Endothelial cell of umbilical vein (primary cell): ENCODE measurements at regions not wholly inside any gene's neighbourhood (a gene's known extent, or its start where the extent isn't known, plus 50 kb on each side); places are given as distances from the start of the nearest gene placed in this dataset.

Source experiments
- BruUV-seq: library from RNA; stranded (reverse); fragments of 400-500 nt; replicated peaks from 2 replicates; lab custom pipeline; 2021; lab: Mats Ljungman, UMichigan
- CTCF ChIA-PET: fragments of 300-600, 350-600 bp; sonication (Branson Sonifier 250); formaldehyde crosslinking; loops from one replicate; lab custom pipeline; 2021; ENCODE audit warnings: antibody characterized with exemption, inconsistent platforms; lab: Charles Lee
- POLR2A ChIA-PET: fragments of 300-600, 350-600 bp; sonication (Branson Sonifier 250); formaldehyde crosslinking; loops from one replicate; lab custom pipeline; 2021; ENCODE audit warnings: antibody characterized with exemption, inconsistent platforms; lab: Charles Lee
- DNase-seq: peaks from one replicate; pipeline ENCODE4 v3.0.0-alpha.2; 2011; ENCODE audit warnings: low read depth, low spot score
- FAIRE-seq: peaks from 2 replicates; lab custom pipeline; 2011; peaks lifted over from hg19 to GRCh38; lab: Jason Lieb, UNC
- H2AFZ ChIP-seq: 2 replicates; pipeline ENCODE4 v1.6.0; 2012; ENCODE audit warnings: low read depth, low read length, control low read depth, inconsistent platforms
- H3K27ac ChIP-seq: 2 replicates; pipeline ENCODE4 v1.5.1; 2011; ENCODE audit warnings: low read depth, mild to moderate bottlenecking, control low read depth, low read length, moderate library complexity; ENCODE audit not compliant: insufficient read depth
- H3K27me3 ChIP-seq, 2 experiments: 2 replicates each; pipeline versions ENCODE4 v1.6.0 to v1.6.1; 2011; ENCODE audit warnings: low read length in 2 of 2, mixed read lengths in 1 of 2; ENCODE audit not compliant: control insufficient read depth in 2 of 2, insufficient read depth in 2 of 2
- H3K36me3 ChIP-seq, 2 experiments: 2 replicates in 1 of 2; 3 replicates in 1 of 2; pipeline ENCODE4 v1.5.1; 2011; ENCODE audit warnings: low read length in 2 of 2, mild to moderate bottlenecking in 1 of 2, moderate library complexity in 1 of 2; ENCODE audit not compliant: control insufficient read depth in 2 of 2, insufficient read depth in 2 of 2; ENCODE audit errors: extremely low read depth in 1 of 2
- H3K4me1 ChIP-seq: 3 replicates; pipeline ENCODE4 v1.5.1; 2011; ENCODE audit warnings: mild to moderate bottlenecking, low read length; ENCODE audit not compliant: control insufficient read depth, insufficient read depth; ENCODE audit errors: extremely low read depth
- H3K4me2 ChIP-seq: 2 replicates; pipeline ENCODE4 v1.6.1; 2011; ENCODE audit warnings: low read length, control low read depth, mixed read lengths; ENCODE audit not compliant: insufficient read depth
- H3K4me3 ChIP-seq, 3 experiments: fragments of 200-600 bp in 1 of 3; sonication (generic), shearing (Covaris generic) in 1 of 3; replicated peaks in 1 of 3; 2 replicates each; pipeline ENCODE4 v1.5.1; 2011 to 2016; ENCODE audit warnings: control low read depth in 3 of 3, low read length in 3 of 3, mild to moderate bottlenecking in 2 of 3, inconsistent platforms in 1 of 3, low read depth in 1 of 3, moderate library complexity in 1 of 3; ENCODE audit not compliant: insufficient read depth in 1 of 3
- H3K79me2 ChIP-seq: 2 replicates; pipeline ENCODE4 v1.6.0; 2012; ENCODE audit warnings: low read length, inconsistent platforms; ENCODE audit not compliant: control insufficient read depth, insufficient read depth
- H3K9ac ChIP-seq: replicated peaks from 2 replicates; pipeline ENCODE3; 2011; ENCODE audit warnings: low read length, control low read depth; ENCODE audit not compliant: insufficient read depth; ENCODE audit errors: extremely low read depth
- H3K9me1 ChIP-seq: replicated peaks from 3 replicates; pipeline ENCODE4 v1.6.0; 2011; ENCODE audit warnings: mild to moderate bottlenecking, low read length; ENCODE audit not compliant: control insufficient read depth, insufficient read depth; ENCODE audit errors: extremely low read depth
- H3K9me3 ChIP-seq: replicated peaks from 2 replicates; pipeline ENCODE4 v1.5.1; 2012; ENCODE audit warnings: low read length, inconsistent platforms; ENCODE audit not compliant: control insufficient read depth, insufficient read depth
- H4K20me1 ChIP-seq: replicated peaks from 2 replicates; pipeline ENCODE3; 2011; ENCODE audit warnings: mild to moderate bottlenecking, low read length; ENCODE audit not compliant: control insufficient read depth, insufficient read depth; ENCODE audit errors: extremely low read depth
- EZH2 ChIP-seq: IDR thresholded peaks from 2 replicates; pipeline ENCODE4 v1.6.1; 2012; ENCODE audit warnings: borderline replicate concordance, low read depth, mild to moderate bottlenecking, moderate library complexity, low read length, inconsistent platforms; ENCODE audit not compliant: severe bottlenecking
- FOS ChIP-seq: IDR thresholded peaks from 2 replicates; pipeline ENCODE4 v1.6.1; 2011; ENCODE audit warnings: mild to moderate bottlenecking, low read length, moderate library complexity, borderline replicate concordance; ENCODE audit not compliant: insufficient read depth
- GATA2 ChIP-seq: IDR thresholded peaks from 2 replicates; pipeline ENCODE4 v1.7.0; 2011; ENCODE audit warnings: low read depth, mild to moderate bottlenecking, moderate library complexity, mixed read lengths, low read length; ENCODE audit not compliant: insufficient read length, insufficient read depth
- JUN ChIP-seq: IDR thresholded peaks from 2 replicates; pipeline ENCODE4 v1.6.1; 2011; ENCODE audit warnings: borderline replicate concordance, low read depth; ENCODE audit not compliant: insufficient read length, insufficient read depth
- MYC ChIP-seq: IDR thresholded peaks from one replicate; pipeline ENCODE4 v1.6.1; 2011; ENCODE audit warnings: mild to moderate bottlenecking, low read depth, low read length
- POLR2A ChIP-seq: IDR thresholded peaks from 2 replicates; pipeline ENCODE4 v1.6.1; 2012; ENCODE audit warnings: low read depth, mild to moderate bottlenecking, control low read depth, low read length
- POLR2AphosphoS5 ChIP-seq: IDR thresholded peaks from 2 replicates; pipeline ENCODE4 v1.6.1; 2012; ENCODE audit warnings: low read depth, mild to moderate bottlenecking, control low read depth, low read length, moderate library complexity; ENCODE audit not compliant: insufficient read depth
- dilution Hi-C: fragments of 300-500 bp; cut with MboI; formaldehyde crosslinking; loops from one replicate; pipeline ENCODE4 v1.15.0; 2019; ENCODE audit warnings: low sequenced_read_pairs; ENCODE audit not compliant: extremely low pct_ligation_motif_present
- intact Hi-C: fragments of 100-400 bp; cut with micrococcal nuclease; formaldehyde crosslinking; loops from one replicate; pipeline ENCODE4 v1.10.0; 2022
- TF ChIP-seq, protein P1 (sequence below), 2 donors: IDR thresholded peaks; 1 replicate in 1 of 2; 2 replicates in 1 of 2; pipeline ENCODE4 v1.5.1; 2011; ENCODE audit warnings: low read length in 2 of 2, mild to moderate bottlenecking in 2 of 2, moderate library complexity in 2 of 2, control low read depth in 1 of 2, inconsistent platforms in 1 of 2, low read depth in 1 of 2; ENCODE audit not compliant: insufficient read depth in 1 of 2; ENCODE audit errors: extremely low read depth in 1 of 2
- TF ChIP-seq, protein P2 (sequence below): IDR thresholded peaks from 2 replicates; pipeline ENCODE4 v1.6.1; 2011; ENCODE audit not compliant: insufficient read depth, insufficient read length

DNA sequence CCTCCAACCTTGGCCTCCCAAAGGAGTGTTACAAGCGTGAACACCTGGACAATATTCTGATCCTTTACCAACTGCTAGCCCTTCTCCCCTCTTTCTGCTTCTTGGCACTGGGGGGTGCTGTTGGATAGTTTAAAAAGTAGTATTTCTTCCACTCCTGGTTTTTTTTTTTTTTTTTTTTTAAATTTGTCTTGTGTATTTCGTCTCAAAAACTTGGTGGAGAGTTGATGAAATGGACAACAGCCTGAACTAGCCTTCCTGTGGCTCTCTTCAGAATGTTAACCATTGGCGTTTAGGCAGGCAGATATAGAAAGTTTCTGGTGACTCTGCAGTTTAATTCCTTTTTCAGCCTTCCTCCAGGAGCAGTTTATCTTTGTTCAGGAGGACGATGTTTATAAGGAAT, 69.7 kb upstream of the USP24 start:
- intact Hi-C loops (loop anchor here (1.0 to 10.0 kb wide), 6 partner anchors 53 to 1537 kb away; no protein-coding TSS in a partner anchor), dilution Hi-C loops (no loop called here)
- FAIRE-seq (peak; percentile 55), DNase-seq (peak; percentile 64)
- no peaks in the 10 kb centered on the region for H3K36me3 ChIP-seq
- H3K79me2 ChIP-seq = no peaks in the 10 kb centered on the region
- no peak overlapping the region for H3K9ac ChIP-seq
- TF ChIP-seq EZH2 (no peak), MYC (no peak), GATA2 (no peak), POLR2A (no peak), FOS (no peak)
- TF ChIP-seq, protein P1, sequence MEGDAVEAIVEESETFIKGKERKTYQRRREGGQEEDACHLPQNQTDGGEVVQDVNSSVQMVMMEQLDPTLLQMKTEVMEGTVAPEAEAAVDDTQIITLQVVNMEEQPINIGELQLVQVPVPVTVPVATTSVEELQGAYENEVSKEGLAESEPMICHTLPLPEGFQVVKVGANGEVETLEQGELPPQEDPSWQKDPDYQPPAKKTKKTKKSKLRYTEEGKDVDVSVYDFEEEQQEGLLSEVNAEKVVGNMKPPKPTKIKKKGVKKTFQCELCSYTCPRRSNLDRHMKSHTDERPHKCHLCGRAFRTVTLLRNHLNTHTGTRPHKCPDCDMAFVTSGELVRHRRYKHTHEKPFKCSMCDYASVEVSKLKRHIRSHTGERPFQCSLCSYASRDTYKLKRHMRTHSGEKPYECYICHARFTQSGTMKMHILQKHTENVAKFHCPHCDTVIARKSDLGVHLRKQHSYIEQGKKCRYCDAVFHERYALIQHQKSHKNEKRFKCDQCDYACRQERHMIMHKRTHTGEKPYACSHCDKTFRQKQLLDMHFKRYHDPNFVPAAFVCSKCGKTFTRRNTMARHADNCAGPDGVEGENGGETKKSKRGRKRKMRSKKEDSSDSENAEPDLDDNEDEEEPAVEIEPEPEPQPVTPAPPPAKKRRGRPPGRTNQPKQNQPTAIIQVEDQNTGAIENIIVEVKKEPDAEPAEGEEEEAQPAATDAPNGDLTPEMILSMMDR (IDR thresholded peaks at IDR 0.05; ENCODE audit: extremely low read depth in 1 of 2, insufficient read depth in 1 of 2, low read depth in 1 of 2, low read length in 2 of 2) = peak; percentile 56 to 59
- ChIA-PET POLR2A (no interaction called here), CTCF (interaction anchor here (0.8 to 8.4 kb wide), 27 partner anchors 24 to 1536 kb away, joined by 3 to 192 read pairs (median 6); partner anchors contain the start of gene PLPP3)
- peaks cover 12% of the 10 kb centered on the region for H3K4me1 ChIP-seq
- H3K27ac ChIP-seq = no peak overlapping the region
- BruUV-seq = no TSS peak
- no peaks in the 10 kb centered on the region for H3K9me1 ChIP-seq
- no peaks in the 10 kb centered on the region for H3K9me3 ChIP-seq
- H3K27me3 ChIP-seq = no peaks in the 10 kb centered on the region
- H3K4me3 ChIP-seq = no peak overlapping the region
- H2AFZ ChIP-seq = peak overlapping the region; percentile 15
- no peak overlapping the region for H3K4me2 ChIP-seq
- no peaks in the 10 kb centered on the region for H4K20me1 ChIP-seq

DNA sequence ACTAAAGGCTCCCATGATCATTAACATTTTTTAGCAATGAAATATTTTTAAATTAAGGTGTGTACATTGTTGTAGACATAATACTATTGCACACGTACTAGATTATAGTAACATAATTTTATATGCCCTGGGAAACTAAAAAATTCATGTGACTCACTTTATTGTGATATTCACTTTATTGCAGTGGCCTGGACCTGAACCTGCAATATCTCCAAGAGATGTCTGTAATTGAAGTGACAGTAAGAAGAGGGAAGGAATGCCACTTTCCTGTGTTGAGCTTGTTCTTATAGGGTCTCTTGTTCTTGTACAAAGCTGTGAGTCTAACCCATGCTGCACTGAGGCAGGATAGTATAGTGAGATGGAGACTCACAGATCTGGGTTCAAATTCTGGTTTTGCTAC, 66.9 kb upstream of the USP24 start:
- ChIA-PET POLR2A (no interaction called here), CTCF (interaction anchor here (0.9 to 8.4 kb wide), 3 partner anchors 55 to 1303 kb away, joined by 3 to 192 read pairs (median 99); no protein-coding TSS in a partner anchor)
- Histone ChIP-seq H3K4me3 (no peak overlapping the region), H3K27me3 (no peaks in the 10 kb centered on the region), H4K20me1 (no peaks in the 10 kb centered on the region), H3K27ac (no peak overlapping the region), H3K9me1 (no peaks in the 10 kb centered on the region), H2AFZ (no peak overlapping the region), H3K9me3 (no peaks in the 10 kb centered on the region), H3K79me2 (no peaks in the 10 kb centered on the region), H3K4me1 (peaks cover 7% of the 10 kb centered on the region), H3K4me2 (no peak overlapping the region), H3K36me3 (no peaks in the 10 kb centered on the region), H3K9ac (no peak overlapping the region)
- no peak for DNase-seq
- dilution Hi-C loops = no loop called here
- no TSS peak for BruUV-seq
- intact Hi-C loops = loop anchor here (10.0 kb wide), 1 partner anchor 613 kb away; no protein-coding TSS in a partner anchor
- TF ChIP-seq POLR2AphosphoS5 (no peak), JUN (no peak), EZH2 (no peak), FOS (no peak), POLR2A (no peak), MYC (no peak), GATA2 (no peak)
- TF ChIP-seq, protein P1 (IDR thresholded peaks at IDR 0.05; ENCODE audit: extremely low read depth in 1 of 2, insufficient read depth in 1 of 2, low read depth in 1 of 2, low read length in 2 of 2) = no peak
- TF ChIP-seq, protein P2, sequence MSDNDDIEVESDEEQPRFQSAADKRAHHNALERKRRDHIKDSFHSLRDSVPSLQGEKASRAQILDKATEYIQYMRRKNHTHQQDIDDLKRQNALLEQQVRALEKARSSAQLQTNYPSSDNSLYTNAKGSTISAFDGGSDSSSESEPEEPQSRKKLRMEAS = no peak
- FAIRE-seq = no peak
